OCI-LY7 (cell line): ENCODE measurements at regions not wholly inside any gene's neighbourhood (a gene's known extent, or its start where the extent isn't known, plus 50 kb on each side); places are given as distances from the start of the nearest gene placed in this dataset.

Source experiments
- EZH2phosphoT487 ChIP-seq: fragments of 200-600 bp; sonication (generic); IDR thresholded peaks from 2 replicates; pipeline ENCODE4 v1.6.1; 2018; ENCODE audit warnings: low read depth, borderline replicate concordance, mild to moderate bottlenecking, mixed run types, antibody characterized with exemption, low read length, moderate library complexity, mixed read lengths
- TF ChIP-seq, protein P1 (sequence below): fragments of 200-600 bp; sonication (generic); conservative IDR thresholded peaks from 2 replicates; pipeline ENCODE4 v1.5.1; 2014; ENCODE audit warnings: mild to moderate bottlenecking, antibody characterized with exemption, low read length, moderate library complexity, mixed read lengths

- TF ChIP-seq, protein P1, sequence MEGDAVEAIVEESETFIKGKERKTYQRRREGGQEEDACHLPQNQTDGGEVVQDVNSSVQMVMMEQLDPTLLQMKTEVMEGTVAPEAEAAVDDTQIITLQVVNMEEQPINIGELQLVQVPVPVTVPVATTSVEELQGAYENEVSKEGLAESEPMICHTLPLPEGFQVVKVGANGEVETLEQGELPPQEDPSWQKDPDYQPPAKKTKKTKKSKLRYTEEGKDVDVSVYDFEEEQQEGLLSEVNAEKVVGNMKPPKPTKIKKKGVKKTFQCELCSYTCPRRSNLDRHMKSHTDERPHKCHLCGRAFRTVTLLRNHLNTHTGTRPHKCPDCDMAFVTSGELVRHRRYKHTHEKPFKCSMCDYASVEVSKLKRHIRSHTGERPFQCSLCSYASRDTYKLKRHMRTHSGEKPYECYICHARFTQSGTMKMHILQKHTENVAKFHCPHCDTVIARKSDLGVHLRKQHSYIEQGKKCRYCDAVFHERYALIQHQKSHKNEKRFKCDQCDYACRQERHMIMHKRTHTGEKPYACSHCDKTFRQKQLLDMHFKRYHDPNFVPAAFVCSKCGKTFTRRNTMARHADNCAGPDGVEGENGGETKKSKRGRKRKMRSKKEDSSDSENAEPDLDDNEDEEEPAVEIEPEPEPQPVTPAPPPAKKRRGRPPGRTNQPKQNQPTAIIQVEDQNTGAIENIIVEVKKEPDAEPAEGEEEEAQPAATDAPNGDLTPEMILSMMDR = no peak
- no peak for TF ChIP-seq EZH2phosphoT487
These were observed 228.6 kb upstream of the ID4 start for GRCh38 chr6:19608546-19608945.
